Smooth muscle cell (in vitro differentiated cells): ENCODE measurements at regions not wholly inside any gene's neighbourhood (a gene's known extent, or its start where the extent isn't known, plus 50 kb on each side); places are given as distances from the start of the nearest gene placed in this dataset.

Experiments used
- DNase-seq: peaks from one replicate; lab custom pipeline; 2025; ENCODE audit not compliant: unreplicated experiment; lab: John Stamatoyannopoulos, UW
- H2AFZ ChIP-seq: fragments of 200-600 bp; sonication (generic); 2 replicates; pipeline ENCODE4 v1.6.0; 2016; ENCODE audit warnings: antibody characterized with exemption, low read depth, mild to moderate bottlenecking
- H3F3A ChIP-seq: fragments of 200-600 bp; sonication (generic); 2 replicates; pipeline ENCODE4 v1.6.0; 2017; ENCODE audit warnings: antibody characterized with exemption, low read depth
- H3K27ac ChIP-seq: fragments of 200-600 bp; sonication (generic); 2 replicates; pipeline ENCODE4 v1.5.1; 2016; ENCODE audit warnings: low read depth, mild to moderate bottlenecking
- H3K27me3 ChIP-seq: fragments of 200-600 bp; sonication (generic); 2 replicates; pipeline ENCODE4 v1.6.1; 2016; ENCODE audit warnings: low read depth, mild to moderate bottlenecking
- H3K36me3 ChIP-seq: fragments of 200-600 bp; sonication (generic); 2 replicates; pipeline ENCODE4 v1.5.1; 2016; ENCODE audit warnings: low read depth
- H3K4me1 ChIP-seq: fragments of 200-600 bp; sonication (generic); 2 replicates; pipeline ENCODE4 v1.5.1; 2016; ENCODE audit warnings: low read depth
- H3K4me2 ChIP-seq: fragments of 200-600 bp; sonication (generic); 2 replicates; pipeline ENCODE4 v1.6.0; 2016; ENCODE audit warnings: mild to moderate bottlenecking
- H3K4me3 ChIP-seq: fragments of 200-600 bp; sonication (generic); 2 replicates; pipeline ENCODE4 v1.5.1; 2016; ENCODE audit warnings: mild to moderate bottlenecking
- H3K79me2 ChIP-seq: fragments of 200-600 bp; sonication (generic); 2 replicates; pipeline ENCODE4 v1.6.0; 2016; ENCODE audit warnings: low read depth, mild to moderate bottlenecking
- H3K9ac ChIP-seq: fragments of 200-600 bp; sonication (generic); 2 replicates; pipeline ENCODE4 v1.6.0; 2016; ENCODE audit warnings: low read depth
- H3K9me3 ChIP-seq: fragments of 200-600 bp; sonication (generic); replicated peaks from 2 replicates; pipeline ENCODE4 v1.5.1; 2016; ENCODE audit warnings: low read depth
- H4K20me1 ChIP-seq: fragments of 200-600 bp; sonication (generic); 2 replicates; pipeline ENCODE4 v1.6.0; 2016; ENCODE audit warnings: low read depth
- WGBS: methylation state at CpG from one replicate; pipeline ENCODE4 v1.1.7; 2016; ENCODE audit warnings: low lambda C conversion rate; 5-methylcytosine and 5-hydroxymethylcytosine counted together
- TF ChIP-seq, protein P1 (sequence below): fragments of 200-600 bp; sonication (generic); IDR thresholded peaks from 2 replicates; pipeline ENCODE4 v1.5.1; 2017; ENCODE audit warnings: borderline replicate concordance, mild to moderate bottlenecking, antibody characterized with exemption; ENCODE audit not compliant: insufficient read depth, poor library complexity, severe bottlenecking

DNA sequence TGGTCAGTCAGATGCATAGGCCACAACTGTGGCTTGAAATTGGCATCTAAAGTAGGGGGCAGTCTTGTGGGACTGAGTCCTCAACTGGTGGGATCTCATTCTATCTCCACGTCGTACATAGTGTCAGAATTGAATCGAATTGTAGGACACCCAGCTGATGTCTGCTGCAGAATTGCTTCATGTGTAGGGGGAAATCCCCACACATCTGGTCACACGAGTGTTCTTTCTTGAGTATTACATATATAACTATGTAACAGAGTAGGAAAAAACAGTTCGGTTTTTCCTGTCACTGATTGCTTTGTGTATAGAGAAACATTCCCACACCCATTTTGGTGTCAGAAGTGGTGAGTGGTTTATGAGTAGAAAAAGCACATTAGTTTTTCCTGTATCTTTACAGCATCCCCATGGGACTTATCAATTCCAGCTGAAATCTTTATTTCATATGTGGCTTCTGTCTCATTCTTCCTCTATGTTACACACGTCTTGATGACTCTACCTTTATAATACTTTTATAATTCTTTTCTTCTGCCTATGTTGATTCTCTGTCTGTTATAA, 79.4 kb upstream of the PCGF5 start:
- Histone ChIP-seq H3K27ac (no peak overlapping the region), H3K9me3 (no peaks in the 10 kb centered on the region), H3K4me1 (no peaks in the 10 kb centered on the region), H3K27me3 (no peaks in the 10 kb centered on the region), H3K36me3 (no peaks in the 10 kb centered on the region), H3F3A (no peaks in the 10 kb centered on the region), H4K20me1 (no peaks in the 10 kb centered on the region), H3K4me3 (no peak overlapping the region), H3K79me2 (no peaks in the 10 kb centered on the region), H3K9ac (no peak overlapping the region), H3K4me2 (no peak overlapping the region), H2AFZ (no peak overlapping the region)
- WGBS = 69% methylated on average over 6 of the region's 6 CpGs
- TF ChIP-seq, protein P1, sequence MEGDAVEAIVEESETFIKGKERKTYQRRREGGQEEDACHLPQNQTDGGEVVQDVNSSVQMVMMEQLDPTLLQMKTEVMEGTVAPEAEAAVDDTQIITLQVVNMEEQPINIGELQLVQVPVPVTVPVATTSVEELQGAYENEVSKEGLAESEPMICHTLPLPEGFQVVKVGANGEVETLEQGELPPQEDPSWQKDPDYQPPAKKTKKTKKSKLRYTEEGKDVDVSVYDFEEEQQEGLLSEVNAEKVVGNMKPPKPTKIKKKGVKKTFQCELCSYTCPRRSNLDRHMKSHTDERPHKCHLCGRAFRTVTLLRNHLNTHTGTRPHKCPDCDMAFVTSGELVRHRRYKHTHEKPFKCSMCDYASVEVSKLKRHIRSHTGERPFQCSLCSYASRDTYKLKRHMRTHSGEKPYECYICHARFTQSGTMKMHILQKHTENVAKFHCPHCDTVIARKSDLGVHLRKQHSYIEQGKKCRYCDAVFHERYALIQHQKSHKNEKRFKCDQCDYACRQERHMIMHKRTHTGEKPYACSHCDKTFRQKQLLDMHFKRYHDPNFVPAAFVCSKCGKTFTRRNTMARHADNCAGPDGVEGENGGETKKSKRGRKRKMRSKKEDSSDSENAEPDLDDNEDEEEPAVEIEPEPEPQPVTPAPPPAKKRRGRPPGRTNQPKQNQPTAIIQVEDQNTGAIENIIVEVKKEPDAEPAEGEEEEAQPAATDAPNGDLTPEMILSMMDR = no peak
- no peak for DNase-seq

DNA sequence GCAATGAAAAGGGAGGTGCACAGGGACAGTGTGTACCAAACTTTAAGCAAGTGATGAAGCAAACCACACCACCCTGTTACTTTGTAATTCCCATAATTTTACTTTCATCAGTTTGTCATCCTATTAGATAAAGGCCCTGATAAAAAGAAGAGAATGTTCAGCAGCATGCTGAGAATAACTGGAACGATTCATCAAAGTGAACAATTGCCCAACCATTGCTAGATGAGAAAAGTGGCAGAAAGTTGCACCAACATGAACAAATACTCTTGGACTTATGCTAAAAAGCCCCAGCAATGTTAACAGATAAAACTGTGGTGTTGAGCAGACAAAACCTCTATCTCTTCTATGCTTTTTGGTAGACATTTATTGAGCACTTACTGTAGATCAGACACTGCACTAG, 75.5 kb upstream of the PCGF5 start:
- Histone ChIP-seq H3K79me2 (no peaks in the 10 kb centered on the region), H4K20me1 (no peaks in the 10 kb centered on the region), H3K27me3 (peaks cover 5% of the 10 kb centered on the region), H3K9ac (no peak overlapping the region), H3K4me3 (no peak overlapping the region), H3K4me2 (no peak overlapping the region), H3K36me3 (no peaks in the 10 kb centered on the region), H3F3A (no peaks in the 10 kb centered on the region), H2AFZ (no peak overlapping the region), H3K27ac (no peak overlapping the region), H3K9me3 (no peaks in the 10 kb centered on the region), H3K4me1 (no peaks in the 10 kb centered on the region)
- no peak for DNase-seq
- TF ChIP-seq, protein P1 = no peak
- 0% methylated on average over 1 of the region's 1 CpG for WGBS

GRCh38 chr10:91146146-91146545, 74.3 kb upstream of the PCGF5 start:
- DNase-seq = no peak
- H3K36me3 ChIP-seq = no peaks in the 10 kb centered on the region
- H3K4me3 ChIP-seq = no peak overlapping the region

GRCh38 chr10:91149550-91149949, 70.9 kb upstream of the PCGF5 start:
- Histone ChIP-seq H3K27ac (no peak overlapping the region), H4K20me1 (no peaks in the 10 kb centered on the region), H3K9ac (no peak overlapping the region), H3K4me1 (no peaks in the 10 kb centered on the region), H3K4me3 (no peak overlapping the region), H2AFZ (no peak overlapping the region), H3K36me3 (no peaks in the 10 kb centered on the region), H3K4me2 (no peak overlapping the region), H3F3A (no peaks in the 10 kb centered on the region), H3K79me2 (no peaks in the 10 kb centered on the region), H3K9me3 (no peaks in the 10 kb centered on the region), H3K27me3 (peaks cover 5% of the 10 kb centered on the region)
- TF ChIP-seq, protein P1 = no peak
- WGBS = 93% methylated on average over 3 of the region's 3 CpGs
- DNase-seq = no peak

More at GRCh38 chr10:91146146-91146545, 74.3 kb upstream of the PCGF5 start:
- H3K9ac ChIP-seq = no peak overlapping the region
- no peak overlapping the region for H3K4me2 ChIP-seq
- peaks cover 5% of the 10 kb centered on the region for H3K27me3 ChIP-seq
- no peaks in the 10 kb centered on the region for H3F3A ChIP-seq
- WGBS = 84% methylated on average over 1 of the region's 1 CpG
- no peak overlapping the region for H3K27ac ChIP-seq
- no peaks in the 10 kb centered on the region for H3K79me2 ChIP-seq
- TF ChIP-seq, protein P1 = no peak
- no peaks in the 10 kb centered on the region for H4K20me1 ChIP-seq
- H3K4me1 ChIP-seq = no peaks in the 10 kb centered on the region
- H3K9me3 ChIP-seq = no peaks in the 10 kb centered on the region
- no peak overlapping the region for H2AFZ ChIP-seq
